Lower leg skin (tissue), 4 donors: ENCODE measurements at regions not wholly inside any gene's neighbourhood (a gene's known extent, or its start where the extent isn't known, plus 50 kb on each side); places are given as distances from the start of the nearest gene placed in this dataset.

Source experiments
- DNase-seq, 2 donors: peaks; one replicate each; pipeline ENCODE4 v3.0.0-alpha.2; 2019; ENCODE audit warnings: low spot score in 2 of 2
- H3K4me3 ChIP-seq: fragments of 200-600 bp; sonication (generic); 2 replicates; pipeline ENCODE4 v1.5.1; 2017; ENCODE audit warnings: mild to moderate bottlenecking, low read depth; ENCODE audit not compliant: poor library complexity, severe bottlenecking
- POLR2A ChIP-seq, 2 donors: fragments of 450-650 bp; IDR thresholded peaks; one replicate each; pipeline ENCODE4 v1.6.1; 2016 to 2017; ENCODE audit warnings: antibody characterized with exemption in 2 of 2, mild to moderate bottlenecking in 1 of 2, moderate library complexity in 1 of 2
- WGBS, 2 donors: methylation state at CpG; one replicate each; pipeline ENCODE4 v1.1.5; 2018; 5-methylcytosine and 5-hydroxymethylcytosine counted together
- intact Hi-C: fragments of 100-400 bp; cut with DNase I; formaldehyde crosslinking; loops from one replicate; pipeline ENCODE4 v1.15.0; 2023; ENCODE audit warnings: low total_unique reads
- TF ChIP-seq, protein P1 (sequence below), 3 donors: fragments of 450-650 bp; IDR thresholded peaks; one replicate each; pipeline ENCODE4 v1.5.1; 2016; ENCODE audit warnings: antibody characterized with exemption in 3 of 3, mild to moderate bottlenecking in 3 of 3, moderate library complexity in 2 of 3

DNA sequence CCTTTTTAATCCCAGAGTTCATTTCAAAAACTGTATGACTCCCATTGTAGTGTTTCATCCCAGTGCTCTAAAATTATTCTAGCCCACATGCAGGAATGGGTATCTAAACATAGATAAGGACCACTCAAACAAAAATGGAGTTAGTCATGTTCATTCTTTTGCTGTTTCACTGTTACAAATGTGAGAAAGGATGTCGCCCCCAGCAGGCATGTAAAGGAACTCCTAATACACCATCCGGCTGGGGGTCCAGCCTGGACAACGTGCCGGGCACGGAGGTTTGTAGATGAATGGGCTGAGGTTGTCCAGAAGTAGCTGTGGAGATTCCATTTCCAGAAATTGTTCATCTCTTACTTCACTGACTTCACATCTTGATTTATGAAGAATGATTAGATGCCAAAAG is 101.9 kb upstream of the RAB12 start:
- TF ChIP-seq, protein P1, sequence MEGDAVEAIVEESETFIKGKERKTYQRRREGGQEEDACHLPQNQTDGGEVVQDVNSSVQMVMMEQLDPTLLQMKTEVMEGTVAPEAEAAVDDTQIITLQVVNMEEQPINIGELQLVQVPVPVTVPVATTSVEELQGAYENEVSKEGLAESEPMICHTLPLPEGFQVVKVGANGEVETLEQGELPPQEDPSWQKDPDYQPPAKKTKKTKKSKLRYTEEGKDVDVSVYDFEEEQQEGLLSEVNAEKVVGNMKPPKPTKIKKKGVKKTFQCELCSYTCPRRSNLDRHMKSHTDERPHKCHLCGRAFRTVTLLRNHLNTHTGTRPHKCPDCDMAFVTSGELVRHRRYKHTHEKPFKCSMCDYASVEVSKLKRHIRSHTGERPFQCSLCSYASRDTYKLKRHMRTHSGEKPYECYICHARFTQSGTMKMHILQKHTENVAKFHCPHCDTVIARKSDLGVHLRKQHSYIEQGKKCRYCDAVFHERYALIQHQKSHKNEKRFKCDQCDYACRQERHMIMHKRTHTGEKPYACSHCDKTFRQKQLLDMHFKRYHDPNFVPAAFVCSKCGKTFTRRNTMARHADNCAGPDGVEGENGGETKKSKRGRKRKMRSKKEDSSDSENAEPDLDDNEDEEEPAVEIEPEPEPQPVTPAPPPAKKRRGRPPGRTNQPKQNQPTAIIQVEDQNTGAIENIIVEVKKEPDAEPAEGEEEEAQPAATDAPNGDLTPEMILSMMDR (IDR thresholded peaks at IDR 0.05), result no peak
- TF ChIP-seq POLR2A (IDR thresholded peaks at IDR 0.05), result no peak
- intact Hi-C loops, result no loop called here
- peak in 1 of 2 donors; percentile 50 for DNase-seq

DNA sequence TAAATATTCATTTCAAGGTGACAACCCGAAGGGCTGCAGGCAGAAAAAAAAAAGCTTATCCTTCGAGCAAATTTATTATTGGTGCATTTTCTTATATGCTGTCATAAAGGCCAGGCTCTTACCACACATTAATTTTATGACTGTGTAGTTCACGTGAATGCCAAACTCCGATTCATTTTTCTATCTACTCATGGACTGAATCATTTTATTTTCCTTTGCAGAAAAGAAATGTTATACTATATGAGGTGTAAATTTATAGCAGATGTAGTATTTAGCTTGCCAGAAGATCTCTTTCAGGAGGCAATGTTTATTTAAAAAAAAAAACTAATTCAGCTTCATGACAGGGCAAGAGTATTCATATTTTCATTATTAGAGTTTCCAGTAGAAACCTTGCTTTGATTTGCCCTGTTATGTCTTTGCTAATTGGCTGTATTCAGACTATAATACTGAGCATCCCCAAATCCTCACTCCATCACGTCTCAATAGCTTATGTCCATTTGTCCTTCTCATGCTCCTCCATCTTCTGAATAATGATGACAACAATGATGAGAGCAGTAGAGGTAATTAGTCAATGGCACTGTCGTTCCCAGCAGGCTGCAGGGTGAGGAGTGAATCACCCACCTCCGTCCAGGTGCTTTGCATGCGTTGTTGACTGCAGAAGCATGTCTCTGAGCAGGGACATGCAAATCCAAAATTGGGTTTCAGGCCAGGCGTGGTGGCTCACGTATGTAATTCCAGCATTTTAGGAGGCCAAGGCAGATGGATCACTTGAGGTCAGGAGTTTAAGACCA is 101.1 kb upstream of the RAB12 start:
- intact Hi-C loops, result no loop called here
- TF ChIP-seq POLR2A (IDR thresholded peaks at IDR 0.05), result no peak
- TF ChIP-seq, protein P1 (IDR thresholded peaks at IDR 0.05), result no peak
- peak in 1 of 2 donors; percentile 40 for DNase-seq
- 37 to 44% methylated on average over 10 of the region's 10 CpGs for whole genome bisulfite sequencing, 2 donors
- no peak overlapping the region for H3K4me3 ChIP-seq

More for the DNA sequence above, 101.9 kb upstream of the RAB12 start:
- WGBS, 2 donors, result 13 to 17% methylated on average over 5 of the region's 5 CpGs
- H3K4me3 ChIP-seq, result no peak overlapping the region

DNA sequence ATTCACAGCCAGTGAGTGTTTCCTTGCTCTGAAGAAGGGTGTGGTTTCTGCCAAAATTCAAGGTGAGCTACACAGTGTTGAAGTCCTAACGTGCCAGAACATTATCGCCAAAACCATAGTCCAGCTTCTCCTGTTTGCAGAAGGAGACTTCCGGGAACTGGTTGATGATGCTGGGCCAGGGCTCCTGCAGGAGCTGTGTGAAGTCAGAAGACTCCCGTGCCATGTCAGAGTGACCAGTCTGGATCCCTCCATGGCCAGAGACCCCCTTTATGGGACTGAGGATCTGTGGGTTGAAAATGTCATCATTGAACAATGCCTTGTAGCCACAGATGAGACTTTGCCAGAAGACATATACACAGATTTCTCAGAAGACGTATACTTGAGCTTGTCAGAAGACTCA is 96.0 kb upstream of the RAB12 start:
- peak in 1 of 2 donors; percentile 73 for DNase-seq
- 88 to 90% methylated on average over 5 of the region's 5 CpGs for WGBS, 2 donors
- intact Hi-C loops, result no loop called here
- TF ChIP-seq, protein P1 (IDR thresholded peaks at IDR 0.05), result no peak
- TF ChIP-seq POLR2A (IDR thresholded peaks at IDR 0.05), result no peak
- H3K4me3 ChIP-seq, result no peak overlapping the region

DNA sequence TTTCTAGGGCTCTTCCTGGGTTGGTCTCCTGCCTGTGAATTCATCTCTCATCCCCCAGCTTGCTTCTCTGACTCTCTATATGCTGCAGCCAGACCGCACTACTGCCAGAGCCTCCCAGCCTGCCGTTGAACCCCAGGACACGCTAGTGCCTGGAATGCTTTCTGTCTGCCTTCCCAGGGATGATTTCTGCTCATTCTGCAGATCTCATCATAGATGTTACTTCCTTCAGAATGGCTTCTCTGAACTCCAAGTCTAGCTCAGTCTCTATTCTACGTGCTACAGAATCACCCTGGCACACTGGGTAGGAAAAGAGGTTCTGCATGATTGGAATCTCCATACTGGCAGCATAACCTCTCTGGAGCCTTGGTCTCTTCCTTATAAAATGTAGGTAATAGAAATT is 94.8 kb upstream of the RAB12 start:
- WGBS, 2 donors, result 82 to 84% methylated on average over 4 of the region's 4 CpGs
- intact Hi-C loops, result no loop called here

DNA sequence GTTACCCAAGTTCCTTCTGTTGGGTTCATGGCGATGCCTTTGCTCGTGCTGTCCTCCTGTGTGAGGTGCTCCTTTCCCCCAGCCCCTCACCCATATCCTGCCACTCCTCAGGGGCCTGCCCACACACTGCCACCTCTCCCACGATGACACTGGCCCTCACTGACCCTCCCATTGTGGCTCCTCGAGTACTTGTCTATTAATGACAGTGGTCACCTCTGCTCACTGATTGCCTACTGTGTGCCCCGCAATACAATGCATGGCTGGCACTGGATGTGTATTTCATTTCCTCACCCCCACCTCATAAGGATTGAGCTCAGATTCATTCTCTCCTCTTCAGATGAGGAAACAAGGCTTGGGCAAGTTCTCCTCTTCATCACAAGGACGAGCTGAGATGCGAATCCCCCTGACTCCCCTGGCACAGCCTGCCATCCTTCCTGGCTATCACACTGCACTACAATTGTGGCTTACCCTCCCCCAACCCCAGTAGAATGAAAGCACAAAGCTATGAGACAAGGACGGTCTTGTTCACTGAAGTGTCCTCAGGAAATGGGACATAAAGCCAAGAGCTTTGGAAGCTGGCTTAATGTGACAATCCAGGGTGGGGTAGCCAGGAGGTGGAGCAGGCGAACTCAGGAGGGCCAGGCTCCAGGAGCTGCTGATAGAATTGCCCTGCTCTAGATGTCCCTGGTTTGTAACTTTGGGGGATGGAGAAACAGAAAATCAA is 93.9 kb upstream of the RAB12 start:
- TF ChIP-seq, protein P1 (IDR thresholded peaks at IDR 0.05), result no peak
- TF ChIP-seq POLR2A (IDR thresholded peaks at IDR 0.05), result no peak
- no peak overlapping the region for H3K4me3 ChIP-seq
- intact Hi-C loops, result no loop called here
- WGBS, 2 donors, result 76 to 81% methylated on average over 9 of the region's 9 CpGs
- peak in 1 of 2 donors; percentile 58 for DNase-seq

More for the DNA sequence above, 94.8 kb upstream of the RAB12 start:
- peak in 1 of 2 donors; percentile 23 for DNase-seq
- TF ChIP-seq, protein P1 (IDR thresholded peaks at IDR 0.05), result no peak
- no peak for TF ChIP-seq POLR2A (IDR thresholded peaks at IDR 0.05)
- no peak overlapping the region for H3K4me3 ChIP-seq
